ENCODE measurements at regions not wholly inside any gene's neighbourhood (a gene's known extent, or its start where the extent isn't known, plus 50 kb on each side); places are given as distances from the start of the nearest gene placed in this dataset.

DNA sequence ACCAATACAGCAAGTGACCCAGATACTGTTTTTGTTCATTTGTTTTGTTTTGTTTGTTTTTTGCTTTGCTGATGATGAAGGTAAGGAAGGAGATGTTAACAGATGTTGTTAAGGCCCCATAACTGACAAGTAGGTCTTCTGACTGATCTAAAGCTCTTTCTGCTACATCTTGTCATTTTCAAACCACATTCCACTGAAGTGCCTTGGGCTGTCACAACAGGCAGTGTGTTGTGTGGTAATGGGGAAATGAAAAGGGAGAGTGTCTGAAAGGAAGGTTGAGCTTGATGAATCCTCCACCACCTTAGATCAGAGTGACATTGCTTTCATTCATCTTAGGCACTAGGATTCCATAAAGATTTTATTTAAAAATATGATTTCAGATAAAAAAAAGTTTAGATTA is 479.4 kb upstream of the SYNCRIP start:
- TF ChIP-seq, protein P1, sequence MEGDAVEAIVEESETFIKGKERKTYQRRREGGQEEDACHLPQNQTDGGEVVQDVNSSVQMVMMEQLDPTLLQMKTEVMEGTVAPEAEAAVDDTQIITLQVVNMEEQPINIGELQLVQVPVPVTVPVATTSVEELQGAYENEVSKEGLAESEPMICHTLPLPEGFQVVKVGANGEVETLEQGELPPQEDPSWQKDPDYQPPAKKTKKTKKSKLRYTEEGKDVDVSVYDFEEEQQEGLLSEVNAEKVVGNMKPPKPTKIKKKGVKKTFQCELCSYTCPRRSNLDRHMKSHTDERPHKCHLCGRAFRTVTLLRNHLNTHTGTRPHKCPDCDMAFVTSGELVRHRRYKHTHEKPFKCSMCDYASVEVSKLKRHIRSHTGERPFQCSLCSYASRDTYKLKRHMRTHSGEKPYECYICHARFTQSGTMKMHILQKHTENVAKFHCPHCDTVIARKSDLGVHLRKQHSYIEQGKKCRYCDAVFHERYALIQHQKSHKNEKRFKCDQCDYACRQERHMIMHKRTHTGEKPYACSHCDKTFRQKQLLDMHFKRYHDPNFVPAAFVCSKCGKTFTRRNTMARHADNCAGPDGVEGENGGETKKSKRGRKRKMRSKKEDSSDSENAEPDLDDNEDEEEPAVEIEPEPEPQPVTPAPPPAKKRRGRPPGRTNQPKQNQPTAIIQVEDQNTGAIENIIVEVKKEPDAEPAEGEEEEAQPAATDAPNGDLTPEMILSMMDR (IDR thresholded peaks at IDR 0.05): no peak
- no peak for TF ChIP-seq POLR2A (IDR thresholded peaks at IDR 0.05)

All from right lobe of liver (tissue), 4 donors.